ENCODE measurements at regions not wholly inside any gene's neighbourhood (a gene's known extent, or its start where the extent isn't known, plus 50 kb on each side); places are given as distances from the start of the nearest gene placed in this dataset.
"Not testable (repeated sequence)": the region's sequence is repeated elsewhere in the genome, so short reads cannot be mapped to it uniquely, and the experiment has no call there.

GRCh38 chr1:87972811-87973210, 644.1 kb downstream of the LMO4 start:
- DNase-seq, result no peak

DNA sequence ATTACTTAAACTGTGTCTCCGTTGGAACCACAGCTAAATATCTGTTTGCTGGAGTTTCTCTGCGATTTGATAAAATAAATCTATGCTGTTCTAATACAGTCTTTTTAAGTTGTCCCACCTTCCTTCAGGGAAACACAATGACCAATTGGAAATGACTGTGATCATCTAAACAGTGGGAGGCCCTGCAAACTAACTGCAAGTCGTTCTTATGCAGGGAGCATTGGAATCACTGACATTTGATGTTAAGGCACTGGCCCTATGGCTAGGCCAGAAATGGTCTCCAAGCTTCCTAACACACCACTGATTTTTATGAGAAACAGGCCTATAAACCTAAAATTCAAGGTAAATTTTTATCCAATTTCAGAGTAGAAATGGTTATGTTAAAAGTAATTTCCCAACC, 645.2 kb downstream of the LMO4 start:
- DNase-seq, result no peak

GRCh38 chr1:87976316-87976715, 647.6 kb downstream of the LMO4 start:
- no peak for DNase-seq

DNA sequence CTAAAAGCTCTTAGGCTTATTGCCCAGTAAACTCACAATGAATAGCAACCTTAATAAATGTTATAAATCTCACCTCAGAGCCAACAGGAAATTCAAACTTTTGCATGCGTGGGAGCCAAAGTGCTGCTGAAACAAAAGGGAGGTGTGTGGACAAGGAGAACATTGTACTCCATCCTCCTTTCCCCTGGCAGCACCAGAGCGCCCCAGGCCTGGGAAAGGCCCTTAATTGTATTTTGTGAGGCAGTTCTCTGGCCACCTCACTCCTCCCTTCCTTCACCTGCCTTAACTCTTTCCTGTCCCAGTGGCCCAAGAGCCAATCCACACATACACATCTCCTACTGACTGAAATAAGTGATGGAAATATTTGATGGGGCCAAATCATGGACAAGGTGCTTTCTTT, 648.5 kb downstream of the LMO4 start:
- no peak for DNase-seq

DNA sequence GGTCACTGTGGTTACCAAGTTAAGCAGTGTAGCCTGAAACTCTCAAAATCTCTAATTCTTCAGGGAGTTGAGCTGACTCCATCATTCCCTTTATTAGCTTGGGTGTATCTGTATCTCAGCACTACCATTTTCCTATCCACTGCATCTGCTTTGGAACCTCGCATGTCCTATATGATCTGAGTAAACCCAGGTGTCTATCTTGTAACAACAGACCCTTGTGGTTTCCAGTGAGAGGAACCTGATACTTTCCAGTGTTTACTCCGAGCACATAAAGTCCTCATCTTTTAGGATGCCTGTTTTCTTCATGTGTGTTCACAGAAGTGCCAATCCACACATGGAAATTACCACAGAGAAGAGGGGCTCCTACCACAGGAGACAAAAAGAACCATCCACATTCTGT, 650.4 kb downstream of the LMO4 start:
- DNase-seq, result no peak

GRCh38 chr1:87980494-87980893, 651.8 kb downstream of the LMO4 start:
- no peak for DNase-seq

- DNase-seq, result no peak
Measured at GRCh38 chr1:87981386-87981785, 652.7 kb downstream of the LMO4 start.

DNA sequence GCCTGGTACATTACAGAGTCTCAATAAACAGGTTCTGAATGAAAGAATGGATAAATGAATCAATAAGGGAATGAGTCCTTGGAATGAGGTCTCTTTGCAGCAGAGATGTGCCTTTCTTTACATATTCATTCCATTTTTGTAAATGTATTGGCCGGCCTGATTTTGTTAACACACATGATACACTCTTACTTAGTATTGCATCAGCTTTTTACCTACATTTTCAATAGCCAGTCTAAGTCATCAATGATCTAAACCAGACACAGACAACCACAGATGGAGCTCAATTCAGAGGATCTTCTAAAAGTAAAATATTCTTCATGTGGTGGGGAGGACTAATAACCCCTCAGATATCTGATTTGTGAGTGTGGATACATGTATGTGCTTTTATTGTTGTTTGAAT, 653.1 kb downstream of the LMO4 start:
- DNase-seq, result no peak

- DNase-seq, result no peak
Measured at GRCh38 chr1:87983841-87984240, 655.2 kb downstream of the LMO4 start.

- no peak for DNase-seq
Measured at GRCh38 chr1:87985071-87985470, 656.4 kb downstream of the LMO4 start.

- DNase-seq, result no peak
Measured at GRCh38 chr1:87986130-87986866, 657.6 kb downstream of the LMO4 start.

DNA sequence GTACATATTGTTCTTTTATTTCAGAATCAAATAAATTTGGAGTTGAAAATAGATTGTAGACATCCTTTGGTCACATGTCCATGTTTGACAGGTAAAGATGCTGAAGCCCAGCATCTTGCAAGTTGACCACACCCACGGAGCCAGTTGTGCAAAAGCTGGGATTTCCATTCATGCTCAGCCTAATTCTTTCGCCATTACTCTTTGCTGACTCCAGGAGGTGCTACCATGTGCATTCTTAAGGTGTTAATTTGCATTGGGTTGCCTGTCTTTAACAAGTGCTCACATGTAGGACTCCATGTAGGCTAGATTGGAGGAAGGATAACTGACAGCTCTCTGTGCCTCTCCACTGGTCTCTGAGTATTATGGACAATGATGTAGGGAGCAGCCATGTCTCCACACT, 660.7 kb downstream of the LMO4 start:
- DNase-seq, result no peak

- DNase-seq, result not testable (repeated sequence)
Measured at GRCh38 chr1:87992536-87992935, 663.9 kb downstream of the LMO4 start.

DNA sequence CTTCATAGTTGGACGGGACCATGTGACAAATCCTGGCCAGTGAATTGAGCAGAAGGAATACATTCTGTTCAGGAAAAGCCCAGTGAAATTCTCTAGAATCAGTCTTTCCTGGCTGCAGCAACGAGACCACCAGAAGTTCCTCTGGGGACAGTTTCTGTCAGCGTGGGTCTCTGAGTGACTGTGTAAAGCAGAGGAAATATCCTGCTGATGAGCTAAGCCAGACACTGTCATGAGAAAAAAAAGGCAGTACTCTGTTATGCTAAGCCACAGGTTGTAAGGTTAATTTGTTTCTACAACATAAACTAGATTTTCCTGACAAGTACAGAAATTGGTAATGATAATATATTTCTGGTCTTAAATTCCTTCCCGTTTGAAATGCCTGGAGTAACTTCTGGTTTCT, 664.4 kb downstream of the LMO4 start:
- DNase-seq, result no peak

GRCh38 chr1:87999852-88000251, 671.2 kb downstream of the LMO4 start:
- no peak for DNase-seq

DNA sequence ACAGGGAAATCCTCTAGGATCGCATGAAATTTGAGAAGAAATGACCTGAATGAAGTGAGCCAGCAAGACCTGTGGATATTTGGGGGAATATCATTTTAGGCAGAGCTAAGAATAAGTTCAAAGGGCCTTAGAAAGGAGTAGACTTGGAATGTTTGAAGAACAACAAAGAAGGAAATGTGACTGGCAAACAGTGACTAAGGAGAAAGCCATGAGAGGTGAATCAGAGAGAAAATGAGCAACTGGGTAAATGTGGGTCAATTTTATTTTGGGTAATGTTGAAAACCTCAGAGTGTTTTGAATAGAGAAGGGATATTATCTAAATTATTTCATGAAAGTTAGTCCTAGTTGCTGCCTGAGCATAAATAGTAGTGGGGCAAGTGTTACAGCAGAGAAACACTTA, 672.8 kb downstream of the LMO4 start:
- DNase-seq, result no peak

- DNase-seq, result no peak
Measured at GRCh38 chr1:88003255-88003654, 674.6 kb downstream of the LMO4 start.

GRCh38 chr1:88009916-88010315, 674.2 kb upstream of the PKN2 start:
- no peak for DNase-seq

GRCh38 chr1:88013485-88013884, 670.6 kb upstream of the PKN2 start:
- DNase-seq, result no peak

DNA sequence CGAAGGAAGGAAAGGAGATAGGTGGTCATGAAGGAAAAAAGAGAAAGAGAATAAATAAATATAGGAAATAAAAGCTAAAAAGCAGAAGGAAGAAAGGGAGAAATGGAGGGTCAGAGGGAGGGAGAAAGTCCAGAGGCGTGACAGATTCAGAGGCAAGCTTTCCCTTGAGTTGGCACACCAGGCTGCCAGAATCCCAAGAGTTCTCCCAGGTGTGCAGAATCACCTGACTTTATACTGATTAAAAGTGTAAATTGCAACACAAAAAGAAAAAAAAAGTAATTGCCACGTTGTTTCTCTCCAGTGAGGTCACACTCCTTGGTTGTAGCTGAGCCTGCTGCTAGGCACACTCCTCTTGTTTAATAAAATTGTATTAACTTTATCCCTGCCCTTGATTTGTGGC, 669.9 kb upstream of the PKN2 start:
- DNase-seq, result no peak

- DNase-seq, result no peak
Measured at GRCh38 chr1:88016947-88017346, 667.1 kb upstream of the PKN2 start.

- no peak for DNase-seq
Measured at GRCh38 chr1:88021529-88021928, 662.5 kb upstream of the PKN2 start.

DNA sequence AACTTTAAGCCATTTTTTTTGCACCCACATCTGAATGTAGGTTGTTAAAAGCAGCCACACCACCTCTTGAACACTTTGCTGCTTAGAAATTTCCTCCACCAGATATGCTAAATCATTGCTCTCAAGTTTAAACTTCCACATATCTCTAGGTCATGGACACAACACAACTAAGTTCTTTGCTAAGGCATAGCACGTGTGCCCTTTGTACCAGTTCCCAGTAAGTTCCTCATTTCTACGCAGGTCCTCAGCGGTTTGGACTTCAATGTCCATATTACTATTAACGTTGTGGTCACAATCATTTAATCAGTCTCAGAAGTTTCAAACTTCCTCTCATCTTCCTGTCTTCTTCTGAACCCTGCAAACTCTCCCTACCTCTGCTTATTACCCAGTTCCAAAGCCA, 661.6 kb upstream of the PKN2 start:
- no peak for DNase-seq

DNA sequence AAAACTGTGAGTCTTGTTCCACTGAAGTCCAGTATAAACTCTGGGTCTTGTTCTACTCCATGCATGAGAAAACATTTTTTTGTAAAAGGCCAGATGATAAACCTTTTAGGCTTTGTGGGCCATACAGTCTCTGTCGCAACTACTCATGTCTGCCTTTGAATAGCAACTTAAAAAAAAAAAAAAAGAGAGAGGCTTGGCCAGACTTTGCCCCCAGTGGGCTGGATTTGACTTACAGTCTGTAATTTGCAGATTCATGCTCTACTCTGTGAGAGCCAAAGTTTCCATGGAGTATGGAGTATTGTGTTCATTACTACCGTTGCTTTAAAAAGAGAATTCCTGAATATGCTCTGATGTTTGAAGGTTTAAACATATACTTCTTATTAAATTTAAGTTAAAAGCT, 654.9 kb upstream of the PKN2 start:
- no peak for DNase-seq

GRCh38 chr1:88029899-88030298, 654.2 kb upstream of the PKN2 start:
- no peak for DNase-seq

DNA sequence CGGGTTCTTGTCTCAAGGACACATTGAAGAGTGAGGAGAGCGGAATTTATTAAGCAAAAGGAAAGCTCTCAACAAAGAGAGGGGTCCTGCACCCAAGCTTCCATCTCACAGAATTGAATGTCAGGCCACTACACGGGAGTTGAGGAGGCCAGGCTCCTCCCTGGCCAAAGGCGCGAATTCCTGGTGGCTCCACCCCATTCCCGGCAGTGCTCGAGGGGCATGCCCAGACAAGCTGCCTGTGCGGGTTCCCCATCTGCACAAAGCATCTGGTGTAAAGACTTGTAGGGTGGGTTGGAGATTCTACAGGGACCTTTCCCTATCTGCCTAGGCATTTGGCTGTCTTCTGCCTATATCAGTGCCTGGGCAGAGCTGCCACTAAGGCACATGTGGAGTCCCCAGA, 648.5 kb upstream of the PKN2 start:
- DNase-seq, result no peak
